ENCODE measurements at regions not wholly inside any gene's neighbourhood (a gene's known extent, or its start where the extent isn't known, plus 50 kb on each side); places are given as distances from the start of the nearest gene placed in this dataset.

DNA sequence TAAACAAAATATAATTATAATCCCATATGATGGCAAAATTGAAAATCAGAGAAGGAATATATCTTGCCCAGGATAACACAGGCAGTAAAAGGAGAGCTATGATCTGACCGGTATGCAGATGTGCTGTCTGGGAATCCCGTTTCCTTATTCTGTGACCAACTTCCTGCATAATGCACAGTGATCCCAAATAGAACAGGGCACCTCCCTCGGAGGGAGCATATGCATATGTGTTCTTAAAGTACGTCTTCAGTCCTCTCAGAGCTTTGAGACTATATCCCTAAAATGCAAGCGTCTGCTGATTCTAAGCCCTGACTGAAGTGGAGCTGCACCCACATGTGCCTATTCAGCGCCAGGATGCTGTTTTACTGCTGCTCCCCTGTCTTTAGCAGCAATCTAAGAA lies 366.1 kb upstream of the PTBP2 start:
- no peaks in the 10 kb centered on the region for H3K36me3 Mint-ChIP-seq (ENCODE audit: unreplicated experiment)
- TF ChIP-seq, protein P1, sequence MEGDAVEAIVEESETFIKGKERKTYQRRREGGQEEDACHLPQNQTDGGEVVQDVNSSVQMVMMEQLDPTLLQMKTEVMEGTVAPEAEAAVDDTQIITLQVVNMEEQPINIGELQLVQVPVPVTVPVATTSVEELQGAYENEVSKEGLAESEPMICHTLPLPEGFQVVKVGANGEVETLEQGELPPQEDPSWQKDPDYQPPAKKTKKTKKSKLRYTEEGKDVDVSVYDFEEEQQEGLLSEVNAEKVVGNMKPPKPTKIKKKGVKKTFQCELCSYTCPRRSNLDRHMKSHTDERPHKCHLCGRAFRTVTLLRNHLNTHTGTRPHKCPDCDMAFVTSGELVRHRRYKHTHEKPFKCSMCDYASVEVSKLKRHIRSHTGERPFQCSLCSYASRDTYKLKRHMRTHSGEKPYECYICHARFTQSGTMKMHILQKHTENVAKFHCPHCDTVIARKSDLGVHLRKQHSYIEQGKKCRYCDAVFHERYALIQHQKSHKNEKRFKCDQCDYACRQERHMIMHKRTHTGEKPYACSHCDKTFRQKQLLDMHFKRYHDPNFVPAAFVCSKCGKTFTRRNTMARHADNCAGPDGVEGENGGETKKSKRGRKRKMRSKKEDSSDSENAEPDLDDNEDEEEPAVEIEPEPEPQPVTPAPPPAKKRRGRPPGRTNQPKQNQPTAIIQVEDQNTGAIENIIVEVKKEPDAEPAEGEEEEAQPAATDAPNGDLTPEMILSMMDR (IDR thresholded peaks at IDR 0.05; ENCODE audit: partially characterized antibody, unreplicated experiment) = no peak
- DNase-seq = no peak
- no peaks in the 10 kb centered on the region for H3K4me1 Mint-ChIP-seq (ENCODE audit: low read depth, unreplicated experiment)
- no peak overlapping the region for H3K4me3 Mint-ChIP-seq (ENCODE audit: unreplicated experiment)
- no peak overlapping the region for H3K27ac Mint-ChIP-seq (ENCODE audit: unreplicated experiment)
- no peaks in the 10 kb centered on the region for H3K9me3 Mint-ChIP-seq (ENCODE audit: unreplicated experiment)
- no peaks in the 10 kb centered on the region for H3K27me3 Mint-ChIP-seq (ENCODE audit: unreplicated experiment)

DNA sequence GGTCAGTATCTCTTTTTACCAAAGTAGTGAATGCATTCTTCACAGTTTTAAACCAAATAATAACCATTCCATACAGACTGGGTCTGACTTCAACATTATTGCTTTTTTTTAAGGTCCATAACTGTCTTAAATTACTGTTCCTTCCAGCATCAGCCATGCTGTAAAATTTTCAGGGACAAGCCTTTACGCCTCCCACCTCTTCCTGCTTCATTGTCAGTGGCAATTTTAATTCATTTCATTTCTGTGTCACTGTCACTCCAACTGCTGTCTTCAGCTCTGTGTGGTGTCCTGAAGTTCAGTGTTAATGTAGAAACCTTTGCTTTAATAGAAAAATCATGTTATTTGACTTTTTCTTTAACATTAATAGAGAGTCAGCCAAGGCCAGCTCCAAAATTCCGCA lies 365.6 kb upstream of the PTBP2 start:
- no peaks in the 10 kb centered on the region for H3K36me3 Mint-ChIP-seq (ENCODE audit: unreplicated experiment)
- H3K9me3 Mint-ChIP-seq (ENCODE audit: unreplicated experiment) = peaks cover 2% of the 10 kb centered on the region
- no peaks in the 10 kb centered on the region for H3K27me3 Mint-ChIP-seq (ENCODE audit: unreplicated experiment)
- DNase-seq = no peak
- no peaks in the 10 kb centered on the region for H3K4me1 Mint-ChIP-seq (ENCODE audit: low read depth, unreplicated experiment)
- H3K27ac Mint-ChIP-seq (ENCODE audit: unreplicated experiment) = no peak overlapping the region
- TF ChIP-seq, protein P1 (IDR thresholded peaks at IDR 0.05; ENCODE audit: partially characterized antibody, unreplicated experiment) = no peak
- H3K4me3 Mint-ChIP-seq (ENCODE audit: unreplicated experiment) = no peak overlapping the region

DNA sequence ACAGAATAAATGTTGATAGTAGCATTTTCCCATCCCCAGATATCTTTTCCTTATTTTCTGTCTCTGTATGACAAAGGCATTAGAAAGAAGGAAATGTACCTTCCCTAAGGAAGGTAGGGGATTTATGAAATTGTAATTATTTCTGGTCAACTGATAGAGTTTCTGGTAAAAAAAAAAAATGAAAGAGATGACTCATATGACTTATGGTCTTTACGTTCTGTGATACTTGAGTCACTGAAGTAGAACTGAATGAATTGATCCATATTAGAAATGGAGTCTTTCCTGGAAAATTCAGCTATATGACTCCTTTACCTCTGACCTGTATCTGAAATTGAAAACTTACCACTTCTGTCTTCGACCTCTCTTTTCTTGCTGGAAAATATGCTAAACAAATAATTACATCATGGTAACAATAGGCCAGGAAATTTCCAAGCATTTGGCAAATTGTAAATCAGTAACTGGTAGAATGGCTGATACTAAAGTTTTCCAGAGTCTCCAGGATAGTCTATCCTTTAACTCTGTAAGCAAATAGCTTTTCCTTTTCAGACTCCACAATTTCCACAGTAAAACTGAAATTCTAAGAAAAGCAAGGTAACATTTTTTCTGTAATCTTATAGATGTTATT lies 364.3 kb upstream of the PTBP2 start:
- H3K9me3 Mint-ChIP-seq (ENCODE audit: unreplicated experiment) = peaks cover 5% of the 10 kb centered on the region
- DNase-seq = no peak
- no peak overlapping the region for H3K27ac Mint-ChIP-seq (ENCODE audit: unreplicated experiment)
- no peaks in the 10 kb centered on the region for H3K36me3 Mint-ChIP-seq (ENCODE audit: unreplicated experiment)
- no peak overlapping the region for H3K4me3 Mint-ChIP-seq (ENCODE audit: unreplicated experiment)
- no peaks in the 10 kb centered on the region for H3K27me3 Mint-ChIP-seq (ENCODE audit: unreplicated experiment)
- TF ChIP-seq, protein P1 (IDR thresholded peaks at IDR 0.05; ENCODE audit: partially characterized antibody, unreplicated experiment) = no peak
- H3K4me1 Mint-ChIP-seq (ENCODE audit: low read depth, unreplicated experiment) = no peaks in the 10 kb centered on the region

DNA sequence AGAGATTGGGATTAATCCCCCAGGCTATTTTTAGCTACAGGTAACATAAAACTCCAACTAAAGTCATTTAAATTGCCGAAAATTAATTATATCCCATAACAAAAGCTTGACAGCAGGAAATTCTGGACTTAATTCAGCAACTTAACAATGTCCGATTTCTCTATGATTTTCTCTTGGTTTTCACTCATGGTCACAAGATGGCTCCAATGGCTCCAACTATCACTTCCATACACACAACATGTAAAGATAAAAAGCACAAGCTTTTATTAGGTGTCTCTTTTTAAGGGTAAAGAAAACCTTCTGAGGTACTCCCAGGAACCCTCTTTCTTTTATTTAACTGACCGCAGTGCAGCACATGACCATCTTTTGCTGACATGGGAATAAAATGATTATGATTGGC lies 363.5 kb upstream of the PTBP2 start:
- no peak overlapping the region for H3K27ac Mint-ChIP-seq (ENCODE audit: unreplicated experiment)
- DNase-seq = no peak
- no peaks in the 10 kb centered on the region for H3K27me3 Mint-ChIP-seq (ENCODE audit: unreplicated experiment)

More for the DNA sequence above, 363.5 kb upstream of the PTBP2 start:
- TF ChIP-seq, protein P1 (IDR thresholded peaks at IDR 0.05; ENCODE audit: partially characterized antibody, unreplicated experiment) = no peak
- no peaks in the 10 kb centered on the region for H3K4me1 Mint-ChIP-seq (ENCODE audit: low read depth, unreplicated experiment)
- H3K36me3 Mint-ChIP-seq (ENCODE audit: unreplicated experiment) = no peaks in the 10 kb centered on the region
- H3K9me3 Mint-ChIP-seq (ENCODE audit: unreplicated experiment) = peaks cover 5% of the 10 kb centered on the region
- H3K4me3 Mint-ChIP-seq (ENCODE audit: unreplicated experiment) = no peak overlapping the region
